ENCODE measurements at regions not wholly inside any gene's neighbourhood (a gene's known extent, or its start where the extent isn't known, plus 50 kb on each side); places are given as distances from the start of the nearest gene placed in this dataset.
"Not testable (repeated sequence)": the region's sequence is repeated elsewhere in the genome, so short reads cannot be mapped to it uniquely, and the experiment has no call there.

GRCh38 chr7:116373229-116373628 is 126.3 kb upstream of the CAV2 start:
- TF ChIP-seq CTCF (IDR thresholded peaks at IDR 0.05; ENCODE audit: low read length); EZH2 (IDR thresholded peaks at IDR 0.05; ENCODE audit: borderline replicate concordance, low read length): not testable (repeated sequence)
